NCI-H2196 (cell line): ENCODE measurements at regions not wholly inside any gene's neighbourhood (a gene's known extent, or its start where the extent isn't known, plus 50 kb on each side); places are given as distances from the start of the nearest gene placed in this dataset.

Experiments used
- DNase-seq: peaks from one replicate; lab custom pipeline; 2025; ENCODE audit not compliant: unreplicated experiment; lab: John Stamatoyannopoulos, UW

DNA sequence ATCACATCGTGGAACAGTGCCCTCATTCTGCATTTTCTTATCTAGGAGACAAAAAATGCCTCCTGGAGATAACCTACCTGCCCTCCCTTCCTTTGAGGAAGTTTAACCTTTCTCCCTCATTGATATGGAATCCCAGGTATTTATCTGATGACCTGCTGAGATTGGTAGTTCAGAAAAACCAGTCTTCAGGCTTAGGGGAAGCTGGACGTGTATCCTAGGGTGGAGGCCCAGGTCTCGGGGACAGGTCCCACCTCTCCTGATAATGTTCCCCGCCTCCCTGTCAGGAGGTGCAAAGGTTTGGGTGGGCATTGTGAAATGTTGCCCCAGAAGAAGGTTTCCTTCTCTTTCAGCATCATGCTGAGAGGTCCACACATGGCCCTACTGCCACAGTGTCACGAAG is 186.9 kb upstream of the NAV2 start:
- no peak for DNase-seq

DNA sequence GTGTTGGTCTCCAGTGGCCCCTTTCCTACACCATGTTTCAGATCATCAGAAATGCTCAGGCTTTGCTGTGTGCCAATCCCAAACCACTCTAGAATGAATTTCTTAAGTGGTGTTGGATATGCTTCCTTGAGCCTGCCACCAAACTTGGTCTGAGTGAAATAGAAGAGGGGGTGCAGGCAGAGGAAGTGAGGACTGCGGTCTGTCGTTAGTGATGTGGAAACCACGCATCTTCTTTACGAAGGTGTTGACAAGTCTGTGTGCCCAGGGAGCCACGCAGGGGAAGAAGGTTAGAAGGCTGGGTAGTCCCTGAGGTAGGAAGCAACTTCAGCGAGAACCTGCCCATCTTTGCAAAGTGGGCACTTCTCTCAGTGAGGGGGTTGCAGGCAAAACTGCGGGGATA is 187.4 kb upstream of the NAV2 start:
- no peak for DNase-seq

DNA sequence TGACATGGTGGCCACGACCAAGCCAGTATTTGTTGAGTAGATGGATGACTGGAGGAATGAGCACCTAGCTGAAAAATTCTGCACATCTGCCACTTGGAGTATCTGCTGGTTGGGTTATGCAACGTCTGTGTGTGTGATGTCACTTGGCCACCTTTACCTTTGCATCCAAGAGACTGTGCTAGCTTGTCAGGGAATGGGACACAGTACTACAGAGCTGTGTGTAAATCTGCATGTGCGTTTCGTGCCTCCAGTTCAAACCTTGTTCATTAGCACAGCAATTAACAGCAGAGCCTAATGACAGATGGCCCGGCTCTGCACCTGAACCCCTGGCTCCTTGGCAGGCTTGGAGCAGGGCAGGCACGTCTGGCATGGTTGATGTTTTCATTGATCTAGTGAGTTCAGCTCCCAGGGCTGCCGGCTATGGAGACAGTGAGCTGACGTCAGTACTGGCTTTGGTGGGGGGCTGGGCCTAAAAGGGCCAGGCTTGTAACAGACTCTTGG is 188.4 kb upstream of the NAV2 start:
- no peak for DNase-seq

DNA sequence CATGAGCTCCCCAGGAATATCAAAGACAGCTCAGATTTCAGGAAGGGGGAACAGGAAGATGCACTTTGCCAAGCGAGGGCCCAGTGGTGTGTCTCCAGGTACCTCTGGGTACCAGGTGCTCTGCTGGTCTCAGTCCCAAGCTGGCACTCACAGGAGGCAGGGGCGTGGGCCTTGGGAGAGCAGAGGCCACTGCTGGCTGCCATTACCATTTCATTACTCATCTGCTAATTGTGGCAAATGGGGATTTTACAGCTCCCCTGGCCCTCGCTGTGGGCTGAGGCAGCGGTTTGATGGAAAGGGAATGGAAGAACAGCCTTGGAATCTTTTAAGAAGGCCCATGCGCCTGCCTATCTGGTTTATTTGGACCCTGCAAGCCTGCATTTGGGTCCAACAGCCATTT is 192.0 kb upstream of the NAV2 start:
- no peak for DNase-seq

- peak; percentile 62 for DNase-seq
Observed at GRCh38 chr11:19519912-19520641, 192.6 kb upstream of the NAV2 start.

GRCh38 chr11:19519353-19519752 is 193.3 kb upstream of the NAV2 start:
- no peak for DNase-seq

DNA sequence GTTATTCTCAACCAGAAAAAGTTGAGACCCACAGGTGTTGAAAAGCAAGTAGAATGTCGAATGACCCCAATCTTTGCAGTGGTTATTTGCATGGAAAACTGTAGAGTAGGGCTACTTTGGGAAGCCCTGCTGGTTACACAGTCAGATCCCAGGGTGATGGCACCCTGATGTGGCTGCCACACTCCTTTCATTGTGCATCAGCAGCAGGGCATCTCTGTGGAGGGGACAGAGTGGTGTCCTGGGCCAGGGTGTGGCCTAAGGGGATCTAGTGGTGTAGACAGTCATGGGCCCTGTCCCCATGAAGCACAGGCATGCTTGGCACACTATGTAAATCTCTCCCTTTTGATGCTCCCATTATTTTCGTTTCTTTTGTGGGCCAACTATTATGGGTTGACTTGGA is 199.4 kb upstream of the NAV2 start:
- no peak for DNase-seq

- DNase-seq, result no peak
Observed at GRCh38 chr11:19512618-19513017, 200.0 kb upstream of the NAV2 start.

DNA sequence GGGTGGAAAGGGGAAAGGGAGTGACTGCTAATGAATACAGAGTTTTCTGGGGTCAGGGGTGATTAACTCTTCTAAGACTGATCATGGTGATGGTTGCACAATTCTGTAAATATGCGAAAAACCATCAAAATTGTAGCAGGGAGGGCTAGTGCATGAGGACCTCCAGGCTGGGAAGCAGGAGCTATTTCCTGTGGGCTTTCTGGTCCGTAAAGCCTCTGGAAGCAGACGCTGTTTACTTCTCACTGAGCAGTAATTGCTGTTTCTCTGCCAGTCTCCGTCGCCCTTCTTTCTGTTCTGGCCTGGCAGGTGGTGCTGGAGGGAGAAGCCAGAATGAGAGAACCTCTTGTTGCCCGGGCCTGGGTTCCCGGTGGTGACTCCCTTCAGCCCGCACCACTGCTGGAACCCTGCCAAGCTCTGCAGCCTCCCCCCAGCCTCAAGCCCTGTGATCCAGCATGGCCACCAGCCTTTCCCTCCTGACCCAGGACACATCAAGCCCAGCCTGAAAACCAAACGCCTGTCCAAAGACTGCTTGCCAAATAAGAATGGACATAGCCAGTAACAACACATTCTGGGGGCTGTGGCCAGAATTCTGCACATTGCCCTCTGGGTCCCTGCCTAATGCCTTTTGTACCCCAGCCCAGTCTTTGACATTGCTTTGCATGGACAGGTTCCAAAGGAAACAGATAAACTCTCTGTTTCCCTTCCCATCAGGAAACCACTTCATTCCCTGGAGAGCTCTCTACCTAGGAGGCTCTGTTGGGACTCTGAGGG is 201.0 kb upstream of the NAV2 start:
- peak; percentile 73 for DNase-seq

DNA sequence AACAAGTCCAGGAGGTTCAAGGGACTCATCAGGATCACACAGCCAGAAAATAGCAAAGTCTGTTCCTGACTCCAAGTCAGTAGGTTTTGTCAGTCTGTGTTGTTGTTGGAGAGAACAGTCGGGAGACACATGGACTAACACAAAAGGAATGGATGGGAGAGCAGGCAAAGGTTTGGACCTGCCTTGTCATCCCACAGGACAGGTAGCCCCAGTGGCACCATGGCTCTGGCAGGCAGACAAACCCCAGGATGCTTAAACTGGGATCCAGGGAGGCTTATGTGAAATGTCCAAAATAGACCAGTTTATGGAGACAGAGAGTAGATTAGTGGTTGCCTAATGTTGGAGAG is 201.6 kb upstream of the NAV2 start:
- no peak for DNase-seq

GRCh38 chr11:19510468-19510867 is 202.2 kb upstream of the NAV2 start:
- no peak for DNase-seq

GRCh38 chr11:19509215-19509614 is 203.4 kb upstream of the NAV2 start:
- no peak for DNase-seq

- no peak for DNase-seq
Observed at GRCh38 chr11:19508165-19508564, 204.5 kb upstream of the NAV2 start.

- DNase-seq, result no peak
Observed at GRCh38 chr11:19506816-19507486, 205.7 kb upstream of the NAV2 start.

GRCh38 chr11:19502691-19503253 is 209.9 kb upstream of the NAV2 start:
- no peak for DNase-seq

DNA sequence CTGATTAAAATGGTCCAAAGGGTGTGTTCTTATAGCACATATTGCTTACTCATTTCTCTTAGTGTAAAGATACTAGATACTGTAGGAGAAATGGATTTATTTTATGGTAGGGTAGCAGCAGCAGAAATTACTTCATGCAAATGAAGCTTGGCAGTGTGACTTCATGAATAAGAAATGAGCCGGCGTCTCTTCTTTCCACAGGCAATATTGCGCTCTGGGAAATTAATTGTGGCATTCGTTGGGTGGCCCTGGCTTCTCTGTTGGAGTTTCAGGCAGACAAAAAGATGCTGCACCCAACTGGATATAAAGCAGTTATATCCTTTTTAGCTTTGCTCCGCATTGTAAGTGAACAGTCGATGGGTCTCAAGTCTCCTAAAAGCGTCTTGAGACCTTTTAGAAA is 211.0 kb upstream of the NAV2 start:
- DNase-seq, result no peak

GRCh38 chr11:19499999-19500398 is 212.6 kb upstream of the NAV2 start:
- DNase-seq, result no peak

GRCh38 chr11:19499026-19499669 is 213.5 kb upstream of the NAV2 start:
- peak; percentile 17 for DNase-seq

DNA sequence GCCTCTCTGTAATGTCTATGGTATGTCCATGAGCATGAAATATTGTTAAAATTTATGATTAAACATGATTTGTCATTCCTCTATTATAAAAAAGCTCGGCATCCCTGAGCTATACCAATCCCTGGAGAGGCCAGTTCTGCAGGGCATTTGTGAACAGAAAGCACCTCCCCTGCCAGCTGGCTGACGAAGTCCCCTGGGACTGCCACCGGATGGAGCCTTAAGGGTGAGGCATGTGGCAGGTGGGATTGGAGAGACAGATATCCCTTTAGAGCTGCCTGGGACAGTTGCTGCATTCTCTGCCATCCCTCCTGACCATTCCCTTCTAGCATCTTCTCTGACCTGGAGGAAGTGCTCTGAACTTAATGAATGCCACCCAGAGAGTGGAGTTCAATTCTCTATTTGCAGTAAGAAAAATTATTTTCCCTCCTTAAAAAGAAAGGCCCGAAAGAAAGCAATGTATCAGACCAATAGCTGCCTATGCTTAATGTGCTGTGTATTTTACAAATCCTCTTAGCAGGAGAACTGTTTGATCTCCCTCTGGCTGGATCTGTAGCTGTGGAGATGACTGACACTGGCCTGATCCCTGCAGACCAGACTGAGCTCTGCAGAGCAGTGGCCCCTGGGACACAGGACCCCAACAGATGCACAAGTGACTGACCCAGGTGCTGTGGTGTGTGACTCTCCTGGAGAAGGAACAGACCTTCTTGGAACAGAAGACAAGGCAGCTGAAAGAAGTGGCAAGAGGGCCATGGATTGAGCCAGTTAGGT is 219.0 kb upstream of the NAV2 start:
- no peak for DNase-seq

DNA sequence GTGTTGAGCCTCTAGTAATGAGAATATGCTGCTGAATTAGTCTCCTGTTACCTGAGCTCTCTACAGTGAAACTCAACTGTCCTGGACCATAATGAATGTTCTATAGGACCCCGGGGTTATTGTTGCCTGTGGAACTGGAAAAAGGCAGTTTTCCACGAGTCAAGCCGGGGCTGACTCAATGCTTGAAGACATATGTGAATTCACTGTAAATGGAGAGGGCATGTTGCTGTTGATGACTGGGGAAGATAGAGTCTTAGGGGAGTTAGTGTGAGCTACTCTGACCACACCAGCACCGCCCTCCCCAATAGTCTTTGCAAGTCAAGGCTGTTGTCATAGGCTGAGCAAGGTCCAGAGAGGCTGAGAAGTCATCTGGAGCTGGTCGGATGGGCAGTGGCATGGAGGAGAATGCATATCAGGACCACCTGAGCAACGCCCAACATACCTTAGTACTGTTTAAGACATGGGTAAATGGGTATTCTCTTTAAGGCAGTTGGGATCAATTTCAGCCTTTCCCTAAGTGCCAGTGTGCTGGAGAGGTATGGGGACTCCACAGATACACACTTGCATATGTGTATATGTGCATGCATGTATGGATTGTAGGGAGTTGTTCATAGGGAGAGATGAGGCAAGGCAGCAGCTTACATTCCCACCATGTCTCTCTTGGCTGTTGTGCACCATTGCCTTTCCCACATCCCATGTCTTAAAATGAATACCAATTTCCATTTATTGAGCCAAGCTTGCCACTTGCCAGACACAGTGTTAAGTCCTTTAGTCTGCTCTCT is 230.1 kb upstream of the NAV2 start:
- DNase-seq, result no peak
